ENCODE measurements at regions not wholly inside any gene's neighbourhood (a gene's known extent, or its start where the extent isn't known, plus 50 kb on each side); places are given as distances from the start of the nearest gene placed in this dataset.

GRCh38 chr4:19216476-19216875, 1035.2 kb upstream of the SLIT2 start:
- Histone ChIP-seq H2AK5ac (ENCODE audit: low read length) (no peak overlapping the region), H3K18ac (ENCODE audit: low read length) (no peak overlapping the region), H2BK120ac (ENCODE audit: insufficient read depth, low read length, poor library complexity) (no peak overlapping the region), H3K27me3 (ENCODE audit: insufficient read depth, low read length) (no peaks in the 10 kb centered on the region), H4K91ac (ENCODE audit: low read depth, low read length) (no peak overlapping the region), H3K27ac (ENCODE audit: low read depth, low read length) (no peak overlapping the region), H4K12ac (ENCODE audit: low read depth, low read length) (no peak overlapping the region), H3K23ac (ENCODE audit: low read length) (no peak overlapping the region), H3K9me3 (ENCODE audit: insufficient read depth, low read depth, low read length) (no peaks in the 10 kb centered on the region), H2AFZ (ENCODE audit: insufficient read depth, low read length, poor library complexity) (no peak overlapping the region), H2BK5ac (ENCODE audit: low read depth, low read length, poor library complexity) (no peak overlapping the region), H4K8ac (ENCODE audit: low read depth, low read length) (no peak overlapping the region), H3K4me2 (ENCODE audit: low read length) (no peak overlapping the region), H3K4ac (ENCODE audit: low read depth, low read length) (no peak overlapping the region), H3K79me1 (ENCODE audit: low read length) (no peaks in the 10 kb centered on the region), H3K36me3 (ENCODE audit: control insufficient read depth in 1 of 2, insufficient read depth in 2 of 2, low read length in 2 of 2) (no peaks in the 10 kb centered on the region), H3K4me1 (ENCODE audit: control insufficient read depth in 1 of 2, insufficient read depth in 2 of 2, low read length in 2 of 2) (no peaks in the 10 kb centered on the region), H3K14ac (ENCODE audit: low read length) (no peak overlapping the region), H3K79me2 (ENCODE audit: control insufficient read depth, insufficient read depth, low read length, poor library complexity) (no peaks in the 10 kb centered on the region), H3K9ac (ENCODE audit: low read length) (no peak overlapping the region), H3K4me3 (ENCODE audit: low read depth, low read length) (no peak overlapping the region), H2BK12ac (ENCODE audit: low read length) (no peak overlapping the region)
- DNase-seq, result no peak
- no CpG with 5 or more reads among the region's 3 CpGs for WGBS (ENCODE audit: extremely low coverage, insufficient coverage, insufficient read length)

GRCh38 chr4:19214591-19215186, 1037.0 kb upstream of the SLIT2 start:
- Histone ChIP-seq H3K23ac (ENCODE audit: low read length) (no peak overlapping the region), H3K27ac (ENCODE audit: low read depth, low read length) (no peak overlapping the region), H2BK12ac (ENCODE audit: low read length) (no peak overlapping the region), H3K36me3 (ENCODE audit: control insufficient read depth in 1 of 2, insufficient read depth in 2 of 2, low read length in 2 of 2) (no peaks in the 10 kb centered on the region), H3K18ac (ENCODE audit: low read length) (no peak overlapping the region), H4K8ac (ENCODE audit: low read depth, low read length) (no peak overlapping the region), H3K4me3 (ENCODE audit: low read depth, low read length) (no peak overlapping the region), H3K4me1 (ENCODE audit: control insufficient read depth in 1 of 2, insufficient read depth in 2 of 2, low read length in 2 of 2) (no peaks in the 10 kb centered on the region), H3K27me3 (ENCODE audit: insufficient read depth, low read length) (no peaks in the 10 kb centered on the region), H2AK5ac (ENCODE audit: low read length) (no peak overlapping the region), H2BK120ac (ENCODE audit: insufficient read depth, low read length, poor library complexity) (no peak overlapping the region), H3K79me1 (ENCODE audit: low read length) (no peaks in the 10 kb centered on the region), H3K9ac (ENCODE audit: low read length) (no peak overlapping the region), H2BK5ac (ENCODE audit: low read depth, low read length, poor library complexity) (no peak overlapping the region), H3K79me2 (ENCODE audit: control insufficient read depth, insufficient read depth, low read length, poor library complexity) (no peaks in the 10 kb centered on the region), H4K12ac (ENCODE audit: low read depth, low read length) (no peak overlapping the region), H3K4ac (ENCODE audit: low read depth, low read length) (no peak overlapping the region), H3K9me3 (ENCODE audit: insufficient read depth, low read depth, low read length) (no peaks in the 10 kb centered on the region), H3K14ac (ENCODE audit: low read length) (no peak overlapping the region), H4K91ac (ENCODE audit: low read depth, low read length) (no peak overlapping the region), H3K4me2 (ENCODE audit: low read length) (no peak overlapping the region), H2AFZ (ENCODE audit: insufficient read depth, low read length, poor library complexity) (no peak overlapping the region)
- no peak for DNase-seq
- no CpG with 5 or more reads among the region's 4 CpGs for WGBS (ENCODE audit: extremely low coverage, insufficient coverage, insufficient read length)

GRCh38 chr4:19213388-19213787, 1038.3 kb upstream of the SLIT2 start:
- Histone ChIP-seq H2BK120ac (ENCODE audit: insufficient read depth, low read length, poor library complexity) (no peak overlapping the region), H2BK5ac (ENCODE audit: low read depth, low read length, poor library complexity) (no peak overlapping the region), H3K18ac (ENCODE audit: low read length) (no peak overlapping the region), H2AK5ac (ENCODE audit: low read length) (no peak overlapping the region), H3K4me3 (ENCODE audit: low read depth, low read length) (no peak overlapping the region), H3K79me2 (ENCODE audit: control insufficient read depth, insufficient read depth, low read length, poor library complexity) (no peaks in the 10 kb centered on the region), H3K9ac (ENCODE audit: low read length) (no peak overlapping the region), H3K27ac (ENCODE audit: low read depth, low read length) (no peak overlapping the region), H3K23ac (ENCODE audit: low read length) (no peak overlapping the region), H3K9me3 (ENCODE audit: insufficient read depth, low read depth, low read length) (no peaks in the 10 kb centered on the region), H4K8ac (ENCODE audit: low read depth, low read length) (no peak overlapping the region), H3K4me1 (ENCODE audit: control insufficient read depth in 1 of 2, insufficient read depth in 2 of 2, low read length in 2 of 2) (no peaks in the 10 kb centered on the region), H3K36me3 (ENCODE audit: control insufficient read depth in 1 of 2, insufficient read depth in 2 of 2, low read length in 2 of 2) (no peaks in the 10 kb centered on the region), H3K4me2 (ENCODE audit: low read length) (no peak overlapping the region), H3K27me3 (ENCODE audit: insufficient read depth, low read length) (no peaks in the 10 kb centered on the region), H3K79me1 (ENCODE audit: low read length) (no peaks in the 10 kb centered on the region), H4K91ac (ENCODE audit: low read depth, low read length) (no peak overlapping the region), H2BK12ac (ENCODE audit: low read length) (no peak overlapping the region), H2AFZ (ENCODE audit: insufficient read depth, low read length, poor library complexity) (no peak overlapping the region), H3K14ac (ENCODE audit: low read length) (no peak overlapping the region), H4K12ac (ENCODE audit: low read depth, low read length) (no peak overlapping the region), H3K4ac (ENCODE audit: low read depth, low read length) (no peak overlapping the region)
- no peak for DNase-seq
- WGBS (ENCODE audit: extremely low coverage, insufficient coverage, insufficient read length), result no CpG with 5 or more reads among the region's 3 CpGs

DNA sequence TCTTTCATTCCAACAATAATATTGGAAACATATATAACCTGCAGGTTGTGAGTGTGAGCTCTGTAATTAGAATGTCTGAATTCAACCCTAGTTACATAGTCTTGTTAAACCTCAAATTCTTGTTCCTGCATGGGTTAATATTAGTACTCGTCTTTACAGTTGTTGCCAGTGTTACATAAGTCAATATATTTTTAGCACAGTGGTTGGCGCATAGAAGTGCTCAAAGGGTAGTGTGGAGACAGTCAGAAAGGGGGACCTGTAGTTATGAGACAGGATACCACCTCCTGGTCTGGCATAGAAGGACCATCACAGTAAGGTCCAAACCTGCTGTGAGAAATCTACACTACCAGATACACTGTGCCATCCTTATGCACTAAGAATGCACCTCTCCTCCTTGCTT, 1045.9 kb upstream of the SLIT2 start:
- no peaks in the 10 kb centered on the region for H3K4me1 ChIP-seq (ENCODE audit: control insufficient read depth in 1 of 2, insufficient read depth in 2 of 2, low read length in 2 of 2)
- H2AFZ ChIP-seq (ENCODE audit: insufficient read depth, low read length, poor library complexity), result no peak overlapping the region
- H4K12ac ChIP-seq (ENCODE audit: low read depth, low read length), result no peak overlapping the region
- no peak for DNase-seq
- H3K9ac ChIP-seq (ENCODE audit: low read length), result no peak overlapping the region
- H2BK120ac ChIP-seq (ENCODE audit: insufficient read depth, low read length, poor library complexity), result no peak overlapping the region
- H3K27ac ChIP-seq (ENCODE audit: low read depth, low read length), result no peak overlapping the region
- WGBS (ENCODE audit: extremely low coverage, insufficient coverage, insufficient read length), result no CpG with 5 or more reads among the region's 2 CpGs
- H3K79me2 ChIP-seq (ENCODE audit: control insufficient read depth, insufficient read depth, low read length, poor library complexity), result no peaks in the 10 kb centered on the region
- no peaks in the 10 kb centered on the region for H3K79me1 ChIP-seq (ENCODE audit: low read length)
- H3K36me3 ChIP-seq (ENCODE audit: control insufficient read depth in 1 of 2, insufficient read depth in 2 of 2, low read length in 2 of 2), result no peaks in the 10 kb centered on the region
- no peak overlapping the region for H3K14ac ChIP-seq (ENCODE audit: low read length)
- no peak overlapping the region for H3K4me3 ChIP-seq (ENCODE audit: low read depth, low read length)
- H3K4me2 ChIP-seq (ENCODE audit: low read length), result no peak overlapping the region
- H4K8ac ChIP-seq (ENCODE audit: low read depth, low read length), result no peak overlapping the region
- no peaks in the 10 kb centered on the region for H3K27me3 ChIP-seq (ENCODE audit: insufficient read depth, low read length)
- H2BK5ac ChIP-seq (ENCODE audit: low read depth, low read length, poor library complexity), result no peak overlapping the region
- no peak overlapping the region for H2AK5ac ChIP-seq (ENCODE audit: low read length)
- H4K91ac ChIP-seq (ENCODE audit: low read depth, low read length), result no peak overlapping the region
- no peak overlapping the region for H3K18ac ChIP-seq (ENCODE audit: low read length)
- no peak overlapping the region for H3K23ac ChIP-seq (ENCODE audit: low read length)
- H3K4ac ChIP-seq (ENCODE audit: low read depth, low read length), result no peak overlapping the region
- H2BK12ac ChIP-seq (ENCODE audit: low read length), result no peak overlapping the region
- H3K9me3 ChIP-seq (ENCODE audit: insufficient read depth, low read depth, low read length), result no peaks in the 10 kb centered on the region
